OCI-LY1 (cell line): ENCODE measurements at regions not wholly inside any gene's neighbourhood (a gene's known extent, or its start where the extent isn't known, plus 50 kb on each side); places are given as distances from the start of the nearest gene placed in this dataset.

Experiments
- H2AFZ ChIP-seq: fragments of 200-600 bp; sonication (generic), shearing (Covaris generic); 2 replicates; pipeline ENCODE4 v1.6.0; 2014; ENCODE audit warnings: antibody characterized with exemption, mild to moderate bottlenecking, low read length
- H3F3A ChIP-seq: fragments of 200-600 bp; sonication (generic), shearing (Covaris generic); 2 replicates; pipeline ENCODE4 v1.6.0; 2014; ENCODE audit warnings: mild to moderate bottlenecking, antibody characterized with exemption, low read length, moderate library complexity; ENCODE audit not compliant: insufficient read depth
- H3K27ac ChIP-seq: fragments of 200-600 bp; sonication (generic); 2 replicates; pipeline ENCODE4 v1.5.1; 2014; ENCODE audit warnings: low read length, mixed run types, mild to moderate bottlenecking, low read depth; ENCODE audit not compliant: poor library complexity, severe bottlenecking
- H3K27me3 ChIP-seq: fragments of 200-600 bp; sonication (generic); 2 replicates; pipeline ENCODE4 v1.6.0; 2014; ENCODE audit warnings: antibody characterized with exemption, mild to moderate bottlenecking, low read length, moderate library complexity; ENCODE audit not compliant: insufficient read depth
- H3K36me3 ChIP-seq: fragments of 200-600 bp; sonication (generic); 2 replicates; pipeline ENCODE4 v1.6.1; 2014; ENCODE audit warnings: mild to moderate bottlenecking, antibody characterized with exemption, low read length, moderate library complexity, mixed read lengths; ENCODE audit not compliant: insufficient read depth
- H3K4me1 ChIP-seq: fragments of 200-600 bp; sonication (generic); 2 replicates; pipeline ENCODE4 v1.5.1; 2014; ENCODE audit warnings: mild to moderate bottlenecking, low read length, moderate library complexity; ENCODE audit not compliant: insufficient read depth, severe bottlenecking
- H3K4me2 ChIP-seq: fragments of 200-600 bp; sonication (generic), shearing (Covaris generic); 2 replicates; pipeline ENCODE4 v1.6.1; 2014; ENCODE audit warnings: low read length
- H3K4me3 ChIP-seq: fragments of 200-600 bp; sonication (generic); 2 replicates; pipeline ENCODE4 v1.5.1; 2014; ENCODE audit warnings: low read length, low read depth, mild to moderate bottlenecking, mixed read lengths; ENCODE audit not compliant: poor library complexity, severe bottlenecking
- H3K79me2 ChIP-seq: fragments of 200-600 bp; shearing (Covaris generic); 2 replicates; pipeline ENCODE4 v1.6.1; 2016; ENCODE audit warnings: mixed run types, low read length, mixed read lengths; ENCODE audit not compliant: insufficient read depth
- H3K9ac ChIP-seq: fragments of 200-600 bp; sonication (generic), shearing (Covaris generic); 2 replicates; pipeline ENCODE4 v1.6.1; 2014; ENCODE audit warnings: mild to moderate bottlenecking, low read length, mixed read lengths
- H3K9me2 ChIP-seq: fragments of 200-600 bp; sonication (generic), shearing (Covaris generic); 2 replicates; pipeline ENCODE4 v1.6.1; 2014; ENCODE audit warnings: low read depth, mild to moderate bottlenecking, low read length, mixed read lengths
- H3K9me3 ChIP-seq: fragments of 200-600 bp; shearing (Covaris generic); 2 replicates; pipeline ENCODE4 v1.6.1; 2014; ENCODE audit warnings: low read length, mixed read lengths
- H4K20me1 ChIP-seq: fragments of 200-600 bp; sonication (generic), shearing (Covaris generic); 2 replicates; pipeline ENCODE4 v1.6.0; 2016; ENCODE audit warnings: mild to moderate bottlenecking, low read length; ENCODE audit not compliant: insufficient read depth
- CTCF ChIP-seq: fragments of 200-600 bp; sonication (generic), shearing (Covaris generic); IDR thresholded peaks from 2 replicates; pipeline ENCODE4 v1.5.1; 2017; ENCODE audit warnings: mild to moderate bottlenecking, antibody characterized with exemption, low read length, moderate library complexity, mixed read lengths
- EZH2 ChIP-seq: fragments of 200-600 bp; sonication (generic), shearing (Covaris generic); IDR thresholded peaks from 2 replicates; pipeline ENCODE4 v1.8.0; 2017; ENCODE audit warnings: borderline replicate concordance, mixed run types, mild to moderate bottlenecking, antibody characterized with exemption, low read length, moderate library complexity, mixed read lengths

- no peak overlapping the region for H3K4me2 ChIP-seq
- TF ChIP-seq CTCF (no peak), EZH2 (no peak)
Observed at GRCh38 chr4:123256901-123257300, 139.7 kb upstream of the SPRY1 start.

GRCh38 chr4:123257591-123257990, 139.0 kb upstream of the SPRY1 start:
- Histone ChIP-seq H4K20me1 (no peaks in the 10 kb centered on the region), H3K9me3 (no peaks in the 10 kb centered on the region), H3F3A (no peaks in the 10 kb centered on the region), H2AFZ (no peak overlapping the region), H3K4me2 (no peak overlapping the region), H3K9me2 (no peaks in the 10 kb centered on the region), H3K4me1 (peaks cover 6% of the 10 kb centered on the region), H3K9ac (no peak overlapping the region), H3K36me3 (peaks cover 4% of the 10 kb centered on the region; the same call in 1 of the 2 replicates), H3K4me3 (no peak overlapping the region), H3K27me3 (no peaks in the 10 kb centered on the region), H3K79me2 (no peaks in the 10 kb centered on the region), H3K27ac (no peak overlapping the region)
- TF ChIP-seq EZH2 (no peak), CTCF (no peak)

More at GRCh38 chr4:123256901-123257300, 139.7 kb upstream of the SPRY1 start:
- H3K4me3 ChIP-seq, result no peak overlapping the region
- H3K27me3 ChIP-seq, result no peaks in the 10 kb centered on the region
- H2AFZ ChIP-seq, result no peak overlapping the region
- peaks cover 4% of the 10 kb centered on the region; the same call in 1 of the 2 replicates for H3K36me3 ChIP-seq
- no peaks in the 10 kb centered on the region for H3K79me2 ChIP-seq
- no peaks in the 10 kb centered on the region for H4K20me1 ChIP-seq
- H3F3A ChIP-seq, result no peaks in the 10 kb centered on the region
- no peaks in the 10 kb centered on the region for H3K9me2 ChIP-seq
- no peaks in the 10 kb centered on the region for H3K9me3 ChIP-seq
- H3K9ac ChIP-seq, result no peak overlapping the region
- no peak overlapping the region for H3K27ac ChIP-seq
- H3K4me1 ChIP-seq, result peaks cover 6% of the 10 kb centered on the region

- no peak overlapping the region for H3K4me3 ChIP-seq
- H3K27me3 ChIP-seq, result no peaks in the 10 kb centered on the region
- no peak overlapping the region for H3K27ac ChIP-seq
- H4K20me1 ChIP-seq, result no peaks in the 10 kb centered on the region
- H3K4me1 ChIP-seq, result peaks cover 6% of the 10 kb centered on the region
- H3K4me2 ChIP-seq, result no peak overlapping the region
- no peaks in the 10 kb centered on the region for H3K9me3 ChIP-seq
- peaks cover 4% of the 10 kb centered on the region; the same call in 1 of the 2 replicates for H3K36me3 ChIP-seq
- H2AFZ ChIP-seq, result no peak overlapping the region
- no peak for TF ChIP-seq EZH2
- no peak for TF ChIP-seq CTCF
- no peaks in the 10 kb centered on the region for H3K79me2 ChIP-seq
- H3F3A ChIP-seq, result no peaks in the 10 kb centered on the region
- H3K9ac ChIP-seq, result no peak overlapping the region
- no peaks in the 10 kb centered on the region for H3K9me2 ChIP-seq
Observed at GRCh38 chr4:123259676-123260646, 136.6 kb upstream of the SPRY1 start.
